DOHH2 (cell line): ENCODE measurements at regions not wholly inside any gene's neighbourhood (a gene's known extent, or its start where the extent isn't known, plus 50 kb on each side); places are given as distances from the start of the nearest gene placed in this dataset.

Experiments used
- EZH2phosphoT487 ChIP-seq: fragments of 200-600 bp; sonication (generic); IDR thresholded peaks from 2 replicates; pipeline ENCODE4 v1.6.1; 2017; ENCODE audit warnings: borderline replicate concordance, mild to moderate bottlenecking, antibody characterized with exemption, low read length, moderate library complexity, mixed read lengths
- TF ChIP-seq, protein P1 (sequence below): fragments of 200-600 bp; sonication (generic); IDR thresholded peaks from one replicate; pipeline ENCODE4 v1.5.1; 2014; ENCODE audit warnings: antibody characterized with exemption, mild to moderate bottlenecking, low read depth, low read length; ENCODE audit not compliant: poor library complexity, severe bottlenecking

DNA sequence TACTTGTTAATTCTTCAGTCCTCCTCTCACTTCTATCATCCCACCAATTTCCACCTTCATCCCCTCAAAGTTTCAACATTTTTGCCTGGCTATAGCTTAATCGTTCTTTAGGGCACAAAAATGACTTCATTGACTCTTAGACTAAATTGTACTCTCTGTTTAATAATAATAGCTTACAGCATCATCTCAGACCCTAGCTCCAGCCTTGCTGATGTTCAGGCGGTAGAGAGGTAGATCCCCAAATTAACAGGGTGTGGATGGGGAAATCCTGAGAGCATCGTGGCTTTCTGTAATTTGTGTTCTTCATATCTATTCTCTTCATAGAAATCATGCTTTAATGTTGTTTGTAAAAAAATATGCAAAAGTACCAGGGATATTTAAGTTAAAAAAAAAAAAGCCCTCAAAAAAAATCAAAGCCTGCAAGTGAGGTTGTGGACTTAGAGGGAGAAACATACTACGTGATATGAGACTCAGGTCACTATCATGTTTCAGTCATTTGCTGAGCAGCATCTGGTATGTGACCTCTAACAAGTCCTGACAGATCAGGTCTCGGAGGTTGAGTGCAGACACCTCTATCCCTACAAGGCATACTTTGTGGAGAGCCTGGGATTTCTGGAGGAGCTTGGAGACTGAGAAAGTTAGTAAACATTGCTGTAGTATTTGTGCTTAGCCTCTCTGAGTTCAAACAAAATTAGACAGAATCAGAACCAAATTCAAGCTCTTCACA is 1063.3 kb upstream of the CITED2 start:
- TF ChIP-seq, protein P1, sequence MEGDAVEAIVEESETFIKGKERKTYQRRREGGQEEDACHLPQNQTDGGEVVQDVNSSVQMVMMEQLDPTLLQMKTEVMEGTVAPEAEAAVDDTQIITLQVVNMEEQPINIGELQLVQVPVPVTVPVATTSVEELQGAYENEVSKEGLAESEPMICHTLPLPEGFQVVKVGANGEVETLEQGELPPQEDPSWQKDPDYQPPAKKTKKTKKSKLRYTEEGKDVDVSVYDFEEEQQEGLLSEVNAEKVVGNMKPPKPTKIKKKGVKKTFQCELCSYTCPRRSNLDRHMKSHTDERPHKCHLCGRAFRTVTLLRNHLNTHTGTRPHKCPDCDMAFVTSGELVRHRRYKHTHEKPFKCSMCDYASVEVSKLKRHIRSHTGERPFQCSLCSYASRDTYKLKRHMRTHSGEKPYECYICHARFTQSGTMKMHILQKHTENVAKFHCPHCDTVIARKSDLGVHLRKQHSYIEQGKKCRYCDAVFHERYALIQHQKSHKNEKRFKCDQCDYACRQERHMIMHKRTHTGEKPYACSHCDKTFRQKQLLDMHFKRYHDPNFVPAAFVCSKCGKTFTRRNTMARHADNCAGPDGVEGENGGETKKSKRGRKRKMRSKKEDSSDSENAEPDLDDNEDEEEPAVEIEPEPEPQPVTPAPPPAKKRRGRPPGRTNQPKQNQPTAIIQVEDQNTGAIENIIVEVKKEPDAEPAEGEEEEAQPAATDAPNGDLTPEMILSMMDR = no peak
- TF ChIP-seq EZH2phosphoT487 = no peak
